ENCODE measurements at regions not wholly inside any gene's neighbourhood (a gene's known extent, or its start where the extent isn't known, plus 50 kb on each side); places are given as distances from the start of the nearest gene placed in this dataset.

DNA sequence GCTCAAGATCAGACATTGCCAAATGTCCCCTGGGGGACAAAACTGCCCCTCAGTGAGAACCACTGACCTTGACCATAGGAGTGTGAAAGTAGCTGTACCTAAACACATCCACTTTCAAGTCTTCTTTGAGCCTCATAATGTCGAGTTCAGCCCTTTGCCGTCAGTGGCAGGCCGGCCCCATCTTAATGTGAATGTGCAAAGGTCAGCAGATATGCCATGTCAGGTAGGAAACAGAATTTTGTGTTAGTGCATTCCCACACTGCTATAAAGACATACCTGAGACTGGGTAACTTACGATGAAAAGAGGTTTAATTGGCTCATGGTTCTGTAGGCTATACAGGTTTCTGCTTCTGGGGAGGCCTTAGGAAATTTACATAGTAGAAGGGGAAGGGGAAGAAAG, 95.1 kb upstream of the PIRT start:
- TF ChIP-seq RAD21 (IDR thresholded peaks at IDR 0.05; ENCODE audit: low read depth) (no peak), NFIC (IDR thresholded peaks at IDR 0.05) (no peak), TCF12 (IDR thresholded peaks at IDR 0.05; ENCODE audit: low read depth) (no peak), ZBTB7A (IDR thresholded peaks at IDR 0.05; ENCODE audit: low read depth) (no peak), TAF1 (IDR thresholded peaks at IDR 0.05; ENCODE audit: low read depth) (no peak), FOXM1 (IDR thresholded peaks at IDR 0.05; ENCODE audit: borderline replicate concordance, low read depth) (no peak), CREB1 (IDR thresholded peaks at IDR 0.05; ENCODE audit: low read depth) (no peak), YY1 (IDR thresholded peaks at IDR 0.05; ENCODE audit: low read depth) (no peak), EP300 (IDR thresholded peaks at IDR 0.05; ENCODE audit: borderline replicate concordance) (no peak)
- TF ChIP-seq, protein P1, sequence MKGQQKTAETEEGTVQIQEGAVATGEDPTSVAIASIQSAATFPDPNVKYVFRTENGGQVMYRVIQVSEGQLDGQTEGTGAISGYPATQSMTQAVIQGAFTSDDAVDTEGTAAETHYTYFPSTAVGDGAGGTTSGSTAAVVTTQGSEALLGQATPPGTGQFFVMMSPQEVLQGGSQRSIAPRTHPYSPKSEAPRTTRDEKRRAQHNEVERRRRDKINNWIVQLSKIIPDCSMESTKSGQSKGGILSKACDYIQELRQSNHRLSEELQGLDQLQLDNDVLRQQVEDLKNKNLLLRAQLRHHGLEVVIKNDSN (IDR thresholded peaks at IDR 0.05), result no peak
- TF ChIP-seq, protein P2, sequence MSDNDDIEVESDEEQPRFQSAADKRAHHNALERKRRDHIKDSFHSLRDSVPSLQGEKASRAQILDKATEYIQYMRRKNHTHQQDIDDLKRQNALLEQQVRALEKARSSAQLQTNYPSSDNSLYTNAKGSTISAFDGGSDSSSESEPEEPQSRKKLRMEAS (IDR thresholded peaks at IDR 0.05), result no peak
- TF ChIP-seq, protein P3, sequence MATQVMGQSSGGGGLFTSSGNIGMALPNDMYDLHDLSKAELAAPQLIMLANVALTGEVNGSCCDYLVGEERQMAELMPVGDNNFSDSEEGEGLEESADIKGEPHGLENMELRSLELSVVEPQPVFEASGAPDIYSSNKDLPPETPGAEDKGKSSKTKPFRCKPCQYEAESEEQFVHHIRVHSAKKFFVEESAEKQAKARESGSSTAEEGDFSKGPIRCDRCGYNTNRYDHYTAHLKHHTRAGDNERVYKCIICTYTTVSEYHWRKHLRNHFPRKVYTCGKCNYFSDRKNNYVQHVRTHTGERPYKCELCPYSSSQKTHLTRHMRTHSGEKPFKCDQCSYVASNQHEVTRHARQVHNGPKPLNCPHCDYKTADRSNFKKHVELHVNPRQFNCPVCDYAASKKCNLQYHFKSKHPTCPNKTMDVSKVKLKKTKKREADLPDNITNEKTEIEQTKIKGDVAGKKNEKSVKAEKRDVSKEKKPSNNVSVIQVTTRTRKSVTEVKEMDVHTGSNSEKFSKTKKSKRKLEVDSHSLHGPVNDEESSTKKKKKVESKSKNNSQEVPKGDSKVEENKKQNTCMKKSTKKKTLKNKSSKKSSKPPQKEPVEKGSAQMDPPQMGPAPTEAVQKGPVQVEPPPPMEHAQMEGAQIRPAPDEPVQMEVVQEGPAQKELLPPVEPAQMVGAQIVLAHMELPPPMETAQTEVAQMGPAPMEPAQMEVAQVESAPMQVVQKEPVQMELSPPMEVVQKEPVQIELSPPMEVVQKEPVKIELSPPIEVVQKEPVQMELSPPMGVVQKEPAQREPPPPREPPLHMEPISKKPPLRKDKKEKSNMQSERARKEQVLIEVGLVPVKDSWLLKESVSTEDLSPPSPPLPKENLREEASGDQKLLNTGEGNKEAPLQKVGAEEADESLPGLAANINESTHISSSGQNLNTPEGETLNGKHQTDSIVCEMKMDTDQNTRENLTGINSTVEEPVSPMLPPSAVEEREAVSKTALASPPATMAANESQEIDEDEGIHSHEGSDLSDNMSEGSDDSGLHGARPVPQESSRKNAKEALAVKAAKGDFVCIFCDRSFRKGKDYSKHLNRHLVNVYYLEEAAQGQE (IDR thresholded peaks at IDR 0.05; ENCODE audit: low read depth), result no peak
